GM21576 (cell line): ENCODE measurements at regions not wholly inside any gene's neighbourhood (a gene's known extent, or its start where the extent isn't known, plus 50 kb on each side); places are given as distances from the start of the nearest gene placed in this dataset.
"Not testable (repeated sequence)": the region's sequence is repeated elsewhere in the genome, so short reads cannot be mapped to it uniquely, and the experiment has no call there.

ENCODE experiments used
- ATAC-seq: cut with Tn5 transposase; IDR thresholded peaks from one replicate; pipeline ENCODE4 v1.9.1; 2021; ENCODE audit warnings: mild to moderate bottlenecking, moderate library complexity; ENCODE audit not compliant: unreplicated experiment

DNA sequence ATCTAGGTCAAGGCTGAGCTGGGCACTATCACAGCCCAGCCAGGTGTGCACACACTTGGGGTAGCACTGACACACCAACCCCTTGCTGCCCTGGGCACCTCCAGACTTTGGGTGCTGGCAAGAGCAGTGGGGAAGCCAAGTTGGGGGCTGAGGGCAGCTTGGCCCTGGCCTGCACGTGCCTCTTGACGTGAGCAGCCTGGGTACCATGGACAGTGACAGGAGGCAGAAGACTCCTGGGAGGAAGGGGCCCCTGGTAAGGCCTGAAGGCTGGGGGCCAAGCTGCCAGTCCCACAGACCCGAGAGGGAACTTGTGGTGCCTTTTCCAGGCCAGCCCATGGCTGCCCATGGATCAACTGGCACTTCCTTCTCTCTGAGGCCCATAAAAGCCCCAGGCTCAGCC is 124.1 kb upstream of the SFSWAP start:
- no peak for ATAC-seq

GRCh38 chr12:131587565-131587964 is 123.3 kb upstream of the SFSWAP start:
- ATAC-seq: no peak

DNA sequence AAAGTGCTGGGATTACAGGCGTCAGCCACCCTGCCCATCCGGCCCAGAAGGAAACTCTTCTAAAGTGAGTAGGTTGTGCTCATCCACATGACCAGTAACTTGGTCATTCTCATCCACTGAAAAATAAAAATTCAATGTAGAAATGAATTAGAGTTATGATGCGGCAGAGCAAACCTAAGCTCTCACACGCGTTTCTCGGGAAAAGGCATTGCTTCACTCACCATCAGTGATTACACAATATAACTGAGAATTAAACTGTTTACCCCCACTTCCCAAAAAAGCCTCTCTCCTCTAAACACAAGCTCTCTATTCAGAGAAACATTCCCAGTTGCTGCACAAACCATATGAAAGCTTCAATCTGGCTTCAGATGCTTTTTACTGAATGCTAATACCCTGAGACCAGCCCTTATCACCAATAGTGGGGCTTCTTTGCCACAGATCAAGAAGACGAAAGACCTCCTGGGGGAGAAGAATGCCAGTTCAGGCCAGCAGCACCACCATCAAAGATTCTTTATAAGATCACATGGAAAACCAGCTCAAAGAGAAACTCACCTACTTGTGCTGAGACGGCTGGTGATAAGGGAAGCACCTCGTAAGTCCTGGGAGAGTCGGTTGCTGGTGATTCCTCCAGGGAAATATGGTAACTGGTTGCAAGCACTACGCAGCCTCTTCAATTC is 121.5 kb upstream of the SFSWAP start:
- no peak for ATAC-seq

- no peak for ATAC-seq
Measured at GRCh38 chr12:131589966-131590365, 120.9 kb upstream of the SFSWAP start.

DNA sequence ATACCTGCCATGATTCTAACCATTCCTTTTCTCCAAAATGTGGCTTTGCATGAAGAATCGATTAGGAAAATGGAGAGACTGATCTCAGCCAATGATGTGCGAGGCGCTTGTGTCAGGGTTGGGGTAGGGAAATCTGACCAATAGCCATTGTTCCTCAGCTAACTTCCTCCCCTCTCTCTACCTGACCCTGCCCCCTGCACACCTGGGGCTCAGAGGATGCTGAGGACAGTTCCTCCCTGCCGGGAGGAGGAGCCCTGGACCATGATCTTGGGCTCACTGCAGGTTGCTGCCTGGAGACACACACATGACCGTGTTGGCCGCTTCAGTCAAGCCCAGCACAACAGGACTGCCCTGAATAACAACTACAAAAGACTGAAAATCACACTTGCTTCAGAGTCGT is 119.8 kb upstream of the SFSWAP start:
- ATAC-seq: no peak

GRCh38 chr12:131591714-131592709 is 118.9 kb upstream of the SFSWAP start:
- ATAC-seq: no peak

DNA sequence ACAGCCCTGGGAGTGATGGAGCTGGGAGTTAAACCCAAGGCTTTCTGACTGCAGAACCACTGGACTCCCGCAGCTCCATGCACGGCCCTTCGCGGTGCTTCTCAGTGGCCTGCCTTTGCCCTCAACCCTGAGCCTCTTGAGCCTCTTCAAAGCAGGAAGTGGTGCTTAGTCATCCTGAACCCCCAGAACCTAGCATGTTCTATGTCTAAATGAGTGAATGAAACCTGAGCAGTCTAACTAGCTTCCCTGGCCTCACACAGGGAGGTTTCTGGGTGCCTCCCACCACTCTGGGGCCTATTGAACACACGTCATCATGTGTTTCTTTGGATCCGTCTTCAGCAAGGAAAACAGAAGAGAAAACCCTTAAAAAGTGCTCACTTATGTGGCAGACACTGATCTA is 117.9 kb upstream of the SFSWAP start:
- peak; percentile 96 for ATAC-seq

DNA sequence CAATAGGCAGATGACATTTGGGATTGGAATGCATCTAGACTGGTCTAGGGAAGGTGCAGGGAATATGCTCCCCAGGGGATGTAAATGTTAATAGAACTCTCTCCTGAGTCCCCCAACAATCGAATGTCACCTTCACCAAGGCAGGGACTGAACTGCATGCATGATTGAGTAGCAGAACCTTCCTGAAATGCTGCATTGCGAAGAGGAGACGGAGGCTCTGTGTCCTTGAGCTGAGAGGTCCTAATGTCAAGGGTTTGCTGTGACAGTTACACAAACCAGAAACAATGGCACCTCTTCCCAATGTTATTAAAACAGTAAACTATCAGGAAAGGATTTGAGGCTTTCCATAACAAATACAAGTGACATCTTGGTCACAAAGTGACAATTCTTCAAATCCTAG is 117.5 kb upstream of the SFSWAP start:
- ATAC-seq: no peak

- ATAC-seq: no peak
Measured at GRCh38 chr12:131596115-131596514, 114.8 kb upstream of the SFSWAP start.

- ATAC-seq: no peak
Measured at GRCh38 chr12:131597333-131597732, 113.6 kb upstream of the SFSWAP start.

DNA sequence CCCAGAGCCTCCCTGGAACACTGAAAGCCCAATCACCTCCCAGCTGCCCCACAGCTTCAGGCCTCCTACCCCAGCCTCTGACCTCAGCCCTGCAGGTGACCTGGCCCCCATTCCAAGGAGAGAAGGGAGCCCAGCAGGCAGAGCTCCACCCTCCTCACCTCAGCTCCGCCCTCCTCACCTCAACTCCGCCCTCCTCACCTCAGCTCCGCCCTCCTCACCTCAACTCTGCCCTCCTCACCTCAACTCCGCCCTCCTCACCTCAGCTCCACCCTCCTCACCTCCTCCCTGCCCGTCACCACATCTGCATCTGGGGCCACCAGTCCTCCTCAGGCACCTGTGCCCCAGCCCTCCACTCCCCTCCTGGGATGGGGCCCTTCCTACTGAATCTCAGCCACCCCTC is 112.2 kb upstream of the SFSWAP start:
- ATAC-seq: no peak

GRCh38 chr12:131599190-131600159 is 111.4 kb upstream of the SFSWAP start:
- no peak for ATAC-seq

GRCh38 chr12:131600160-131600532 is 110.7 kb upstream of the SFSWAP start:
- no peak for ATAC-seq

GRCh38 chr12:131601499-131601898 is 109.4 kb upstream of the SFSWAP start:
- ATAC-seq: not testable (repeated sequence)

GRCh38 chr12:131603106-131603938 is 107.6 kb upstream of the SFSWAP start:
- ATAC-seq: no peak

DNA sequence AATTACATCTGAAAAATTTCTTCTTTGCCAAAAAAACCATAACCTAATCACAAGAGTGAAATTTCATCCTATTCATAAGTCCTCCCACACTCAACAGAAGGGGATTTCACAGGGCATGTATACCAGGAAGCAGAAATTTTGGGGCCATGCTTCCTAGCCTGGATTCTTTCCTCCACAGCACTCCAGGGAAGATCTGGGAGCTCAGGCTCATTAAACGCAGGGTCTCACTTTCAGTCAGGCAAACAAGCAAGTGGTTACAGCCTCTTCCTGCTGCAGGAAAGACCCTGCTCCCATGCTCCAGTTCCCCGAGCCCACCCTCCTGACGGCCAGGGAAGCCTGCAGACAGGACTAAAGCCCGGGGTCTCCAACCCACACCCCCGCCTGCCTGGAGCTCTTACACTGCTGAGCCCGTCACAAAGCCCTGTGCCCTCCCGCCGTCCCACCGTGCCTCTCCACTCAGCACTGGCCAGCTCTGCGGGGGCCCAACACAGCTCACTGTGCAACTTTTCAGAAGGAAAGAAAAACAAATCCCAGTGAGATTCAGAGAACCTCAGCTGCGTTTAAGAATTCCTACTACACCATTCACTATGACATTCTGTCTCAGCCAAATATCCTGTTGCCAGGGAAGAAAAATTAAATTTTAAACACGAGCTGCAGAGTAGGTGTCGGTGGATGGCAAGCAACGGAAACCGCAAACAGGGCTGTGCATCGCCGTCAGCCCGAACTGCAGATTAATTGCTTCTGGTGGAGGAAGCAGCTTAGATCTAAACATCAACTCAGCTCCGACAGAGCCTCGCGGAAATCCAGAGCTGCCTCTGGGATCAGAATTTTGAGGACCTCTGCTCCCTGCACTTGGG is 106.7 kb upstream of the SFSWAP start:
- ATAC-seq: no peak

DNA sequence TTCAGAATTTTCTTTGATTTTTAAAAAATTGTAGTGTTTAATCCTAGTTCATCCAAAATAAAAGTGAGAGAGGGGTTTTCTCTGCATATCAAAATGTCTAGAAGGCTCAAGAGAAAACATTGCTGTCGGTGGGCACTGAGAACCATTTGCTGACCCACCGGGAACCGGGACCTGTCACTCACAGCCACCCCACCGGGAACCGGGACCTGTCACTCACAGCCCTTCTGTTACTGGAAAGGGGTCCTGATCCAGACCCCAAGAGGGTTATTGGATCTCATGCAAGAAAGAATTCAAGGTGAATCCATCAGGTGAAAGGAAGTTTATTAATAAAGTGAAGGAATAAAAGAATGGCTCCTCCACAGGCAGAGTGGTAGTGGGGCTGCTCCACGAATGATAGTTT is 106.0 kb upstream of the SFSWAP start:
- ATAC-seq: no peak

- ATAC-seq: no peak
Measured at GRCh38 chr12:131605304-131605829, 105.5 kb upstream of the SFSWAP start.
